Esophagus squamous epithelium (tissue), 4 donors: ENCODE measurements at regions not wholly inside any gene's neighbourhood (a gene's known extent, or its start where the extent isn't known, plus 50 kb on each side); places are given as distances from the start of the nearest gene placed in this dataset.

ENCODE experiments used
- CTCF ChIP-seq, 6 experiments: fragments of 450-650 bp in 4 of 6; fragments of 200-600 bp in 2 of 6; sonication (generic) in 2 of 6; IDR thresholded peaks; one replicate each; pipeline ENCODE4 v1.5.1; 2016 to 2019; ENCODE audit warnings: antibody characterized with exemption in 6 of 6, mild to moderate bottlenecking in 4 of 6, moderate library complexity in 4 of 6
- POLR2A ChIP-seq, 4 donors: fragments of 450-650 bp; IDR thresholded peaks; one replicate each; pipeline ENCODE4 v1.6.1; 2017; ENCODE audit warnings: antibody characterized with exemption in 4 of 4, mild to moderate bottlenecking in 4 of 4, moderate library complexity in 3 of 4

DNA sequence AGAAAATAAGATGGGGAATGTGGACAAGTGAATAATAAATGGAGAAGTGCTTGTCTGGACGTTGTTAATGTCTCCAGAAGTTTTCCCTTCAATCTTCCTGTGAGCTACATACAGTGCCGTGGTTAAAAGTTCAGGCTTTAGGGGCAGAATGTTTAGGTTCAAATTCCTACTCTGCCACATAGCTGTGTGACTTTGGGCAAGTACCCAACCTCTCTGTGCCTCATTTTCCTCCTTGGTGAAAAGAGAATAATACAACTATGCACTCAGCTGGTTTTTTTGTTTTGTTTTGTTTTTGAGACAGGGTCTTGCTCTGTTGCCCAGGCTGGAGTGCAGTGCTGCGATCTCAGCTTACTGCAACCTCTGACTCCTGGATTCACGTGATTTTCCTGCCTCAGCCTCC is 143.5 kb downstream of the CHIC2 start:
- TF ChIP-seq POLR2A (IDR thresholded peaks at IDR 0.05) = no peak
- no peak for TF ChIP-seq CTCF (IDR thresholded peaks at IDR 0.05)
